ELR (cell line): ENCODE measurements at regions not wholly inside any gene's neighbourhood (a gene's known extent, or its start where the extent isn't known, plus 50 kb on each side); places are given as distances from the start of the nearest gene placed in this dataset.
A peak's percentile ranks its signal among the peaks of the same experiment; 100 is the strongest.

Experiments
- DNase-seq: peaks from one replicate; pipeline ENCODE4 v3.0.0-alpha.2; 2015; ENCODE audit warnings: low read depth

GRCh38 chr1:244952280-244952933, 88.1 kb upstream of the HNRNPU start:
- no peak for DNase-seq

GRCh38 chr1:244948416-244948815, 84.1 kb upstream of the HNRNPU start:
- DNase-seq, result no peak

DNA sequence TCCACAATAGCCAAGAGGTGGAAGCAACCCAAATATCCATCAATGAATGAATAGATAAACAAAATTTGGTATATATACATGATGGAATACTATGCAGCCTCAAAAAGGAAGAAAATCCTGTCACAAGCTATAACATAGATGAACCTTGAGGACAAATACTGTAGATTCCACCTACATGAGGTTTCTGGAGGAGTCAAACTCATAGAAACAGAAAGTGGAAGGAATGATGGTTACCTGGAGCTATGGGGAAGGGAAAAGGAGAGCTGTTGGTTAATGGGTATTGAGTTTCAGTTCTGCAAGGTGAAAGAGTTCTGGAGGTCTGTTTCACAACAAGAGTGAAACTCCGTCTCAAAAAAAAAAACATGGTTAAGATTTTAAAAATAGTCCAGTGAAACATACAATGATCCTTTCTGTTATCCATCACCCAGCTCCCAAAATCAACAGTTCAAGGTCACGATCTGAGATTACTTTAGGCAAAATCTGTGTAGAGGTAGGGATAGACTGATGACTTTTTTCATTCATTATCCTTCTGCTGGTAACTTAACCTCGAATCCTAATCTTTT, 80.8 kb upstream of the HNRNPU start:
- no peak for DNase-seq

GRCh38 chr1:244941121-244941520, 76.8 kb upstream of the HNRNPU start:
- no peak for DNase-seq

- DNase-seq, result no peak
Observed at GRCh38 chr1:244937099-244937498, 72.8 kb upstream of the HNRNPU start.

DNA sequence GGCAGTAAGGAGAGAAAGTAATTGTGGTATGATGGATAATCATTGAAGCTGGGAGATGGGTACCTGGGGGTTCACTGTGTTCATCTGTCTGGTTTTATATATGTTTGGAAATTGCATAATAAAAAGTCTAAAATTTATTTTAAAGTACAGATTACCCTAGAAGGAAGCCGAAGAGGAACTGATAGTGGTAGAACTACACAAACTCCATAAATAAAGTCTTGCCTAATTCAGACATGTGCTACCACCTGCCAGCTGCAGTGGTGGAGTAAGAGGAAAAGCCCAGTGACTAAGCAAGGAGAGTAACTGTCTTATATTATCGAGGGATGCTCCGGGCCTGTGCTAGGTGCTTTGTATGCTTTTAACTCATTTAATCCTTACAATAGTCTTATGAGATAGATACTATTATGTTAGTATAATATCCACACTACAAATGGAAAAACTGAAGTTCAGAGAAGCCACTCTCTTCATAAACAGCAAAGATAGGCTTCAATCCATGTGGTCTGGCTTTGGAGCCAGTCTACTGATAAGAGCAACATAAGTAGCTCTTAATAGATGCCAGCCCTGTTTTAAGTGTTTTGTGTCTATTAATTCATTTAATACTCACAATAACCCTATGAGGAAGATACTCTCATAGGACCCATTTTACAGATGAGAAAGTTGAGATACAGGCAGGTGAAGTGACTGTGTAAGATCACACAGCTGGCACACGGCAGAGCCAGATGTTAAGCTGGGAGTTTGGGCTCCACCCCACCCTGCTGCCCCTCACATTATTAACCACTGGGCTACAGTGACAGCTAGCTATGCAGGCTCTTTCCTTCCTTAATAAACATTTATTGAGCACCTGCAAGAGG, 56.8 kb upstream of the HNRNPU start:
- no peak for DNase-seq

- DNase-seq, result peak; percentile 12
Observed at GRCh38 chr1:244919320-244920282, 55.3 kb upstream of the HNRNPU start.

DNA sequence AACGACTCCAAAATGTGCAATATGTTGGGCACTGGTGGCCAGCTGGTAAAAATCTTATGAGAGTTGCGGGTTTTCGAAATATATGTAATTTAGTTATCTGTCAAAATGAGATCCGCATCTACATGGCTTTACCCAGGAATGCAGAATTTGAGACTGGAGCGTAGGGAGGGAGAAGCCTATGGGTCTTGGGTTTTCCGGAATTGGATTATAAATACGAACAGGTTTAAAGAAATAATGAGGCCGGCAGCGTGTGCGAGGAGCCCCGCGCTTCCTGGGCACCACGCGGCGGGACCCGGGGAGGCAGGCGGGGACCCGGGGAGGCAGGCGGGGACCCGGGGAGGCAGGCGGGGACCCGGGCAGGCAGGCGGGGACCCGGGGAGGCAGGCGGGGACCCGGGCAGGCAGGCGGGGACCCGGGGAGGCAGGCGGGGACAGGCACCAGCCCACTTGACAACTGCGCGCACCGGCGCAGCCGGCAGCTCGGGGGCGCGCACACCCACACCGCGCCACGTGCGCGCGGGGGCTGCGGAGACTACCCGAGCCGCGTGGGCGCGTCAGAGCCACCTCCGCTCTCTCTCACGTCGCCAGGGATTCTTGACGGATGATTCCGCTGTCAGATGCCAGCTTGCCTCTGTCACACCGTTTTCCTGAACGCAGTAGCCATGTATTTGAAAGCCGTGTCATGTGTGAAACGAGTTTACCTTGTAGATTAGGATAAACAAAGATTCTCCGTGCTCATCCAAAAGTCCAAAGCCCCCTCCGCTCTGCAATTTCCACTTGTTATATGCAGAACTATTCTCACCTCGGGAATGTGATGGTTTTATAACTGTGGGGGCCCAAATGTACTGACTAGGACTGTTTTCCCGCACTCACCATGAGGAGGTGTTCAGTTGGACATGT, 54.3 kb upstream of the HNRNPU start:
- peak; percentile 43 for DNase-seq

- no peak for DNase-seq
Observed at GRCh38 chr1:244917073-244917670, 52.8 kb upstream of the HNRNPU start.

DNA sequence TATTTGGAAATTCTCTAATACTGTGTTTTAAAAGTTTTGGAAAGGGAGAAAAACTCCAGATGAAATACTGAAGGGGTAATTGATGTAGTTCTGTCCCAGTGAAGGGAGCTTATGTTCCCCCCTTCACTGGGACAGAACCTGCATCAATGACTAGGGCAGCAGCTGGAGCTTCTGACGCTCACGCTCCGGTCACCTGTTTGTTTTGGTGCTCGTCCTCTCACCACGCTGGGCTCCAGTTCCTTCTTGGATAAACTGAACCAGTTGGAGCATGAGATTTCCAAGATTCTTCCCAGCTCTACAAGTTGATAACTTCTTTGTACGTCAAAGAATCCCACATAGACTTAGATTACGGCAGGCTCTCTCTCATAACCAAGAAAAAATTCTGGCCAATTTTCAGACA, 51.4 kb upstream of the HNRNPU start:
- no peak for DNase-seq

DNA sequence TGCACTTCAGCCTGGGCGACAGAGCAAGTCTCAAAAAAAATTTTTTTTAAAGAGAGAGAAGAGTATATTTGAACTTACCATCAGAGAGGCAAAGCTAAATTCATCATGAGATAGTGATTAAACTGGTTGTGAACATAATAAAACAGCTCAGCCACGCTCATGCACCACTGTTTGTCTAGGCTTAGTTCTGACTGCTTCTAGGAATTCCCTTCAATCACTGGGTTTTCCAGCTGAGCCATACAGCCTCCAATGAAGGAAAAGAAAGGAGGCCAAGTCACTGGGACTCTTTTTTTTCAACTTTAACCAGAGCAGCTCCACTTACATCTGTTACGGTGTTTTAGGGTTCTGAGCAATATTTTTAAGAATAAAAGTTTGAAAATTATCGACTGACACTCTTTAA, 50.4 kb upstream of the HNRNPU start:
- no peak for DNase-seq
